ENCODE measurements at regions not wholly inside any gene's neighbourhood (a gene's known extent, or its start where the extent isn't known, plus 50 kb on each side); places are given as distances from the start of the nearest gene placed in this dataset.

DNA sequence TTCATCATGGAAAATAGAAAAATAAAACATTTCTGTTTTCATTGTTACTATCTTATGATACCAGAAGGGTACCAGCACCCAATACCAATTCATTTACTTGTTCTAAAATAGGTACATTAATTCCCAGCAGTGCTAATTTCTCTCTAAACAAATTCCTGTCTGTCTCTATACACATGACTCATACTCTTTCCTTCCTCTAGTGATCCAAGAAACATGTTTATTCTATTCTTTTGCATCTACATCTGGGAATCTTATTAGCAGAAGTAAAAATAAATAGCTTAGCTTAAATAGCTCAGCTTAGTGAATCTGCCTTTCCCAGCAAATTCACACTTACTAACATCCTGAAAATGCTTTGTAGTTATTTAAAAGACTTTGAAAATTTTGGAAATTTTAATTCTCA, 84.5 kb upstream of the MAPRE2 start:
- Histone ChIP-seq H4K20me1 (ENCODE audit: insufficient read depth, low read length) (no peaks in the 10 kb centered on the region), H3K4me2 (ENCODE audit: low read length) (no peak overlapping the region), H3K36me3 (ENCODE audit: insufficient read depth, low read length) (no peaks in the 10 kb centered on the region), H2AFZ (ENCODE audit: low read length) (no peak overlapping the region), H3K4me1 (ENCODE audit: insufficient read depth, low read length, poor library complexity, severe bottlenecking) (no peaks in the 10 kb centered on the region), H3K4me3 (ENCODE audit: low read depth, low read length, poor library complexity, severe bottlenecking) (no peak overlapping the region), H3K9me3 (ENCODE audit: low read length) (no peaks in the 10 kb centered on the region), H3K9me2 (ENCODE audit: insufficient read depth, low read length) (no peaks in the 10 kb centered on the region), H3K27ac (ENCODE audit: low read depth, low read length, poor library complexity, severe bottlenecking) (no peak overlapping the region), H3K79me2 (ENCODE audit: insufficient read depth, low read depth, low read length) (no peaks in the 10 kb centered on the region)
- intact Hi-C loops (cut with micrococcal nuclease; ENCODE audit: unreplicated experiment): no loop called here
- BruUV-seq (replicated peaks): no TSS peak
- TF ChIP-seq, protein P1, sequence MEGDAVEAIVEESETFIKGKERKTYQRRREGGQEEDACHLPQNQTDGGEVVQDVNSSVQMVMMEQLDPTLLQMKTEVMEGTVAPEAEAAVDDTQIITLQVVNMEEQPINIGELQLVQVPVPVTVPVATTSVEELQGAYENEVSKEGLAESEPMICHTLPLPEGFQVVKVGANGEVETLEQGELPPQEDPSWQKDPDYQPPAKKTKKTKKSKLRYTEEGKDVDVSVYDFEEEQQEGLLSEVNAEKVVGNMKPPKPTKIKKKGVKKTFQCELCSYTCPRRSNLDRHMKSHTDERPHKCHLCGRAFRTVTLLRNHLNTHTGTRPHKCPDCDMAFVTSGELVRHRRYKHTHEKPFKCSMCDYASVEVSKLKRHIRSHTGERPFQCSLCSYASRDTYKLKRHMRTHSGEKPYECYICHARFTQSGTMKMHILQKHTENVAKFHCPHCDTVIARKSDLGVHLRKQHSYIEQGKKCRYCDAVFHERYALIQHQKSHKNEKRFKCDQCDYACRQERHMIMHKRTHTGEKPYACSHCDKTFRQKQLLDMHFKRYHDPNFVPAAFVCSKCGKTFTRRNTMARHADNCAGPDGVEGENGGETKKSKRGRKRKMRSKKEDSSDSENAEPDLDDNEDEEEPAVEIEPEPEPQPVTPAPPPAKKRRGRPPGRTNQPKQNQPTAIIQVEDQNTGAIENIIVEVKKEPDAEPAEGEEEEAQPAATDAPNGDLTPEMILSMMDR (conservative IDR thresholded peaks at IDR 0.05; ENCODE audit: low read length): no peak
- no peak for TF ChIP-seq EZH2phosphoT487 (IDR thresholded peaks at IDR 0.05; ENCODE audit: borderline replicate concordance, low read depth, low read length)
- POLR2A ChIA-PET: no interaction called here
- CTCF ChIA-PET (ENCODE audit: unreplicated experiment): no interaction called here
- no peak for DNase-seq (ENCODE audit: low spot score)

DNA sequence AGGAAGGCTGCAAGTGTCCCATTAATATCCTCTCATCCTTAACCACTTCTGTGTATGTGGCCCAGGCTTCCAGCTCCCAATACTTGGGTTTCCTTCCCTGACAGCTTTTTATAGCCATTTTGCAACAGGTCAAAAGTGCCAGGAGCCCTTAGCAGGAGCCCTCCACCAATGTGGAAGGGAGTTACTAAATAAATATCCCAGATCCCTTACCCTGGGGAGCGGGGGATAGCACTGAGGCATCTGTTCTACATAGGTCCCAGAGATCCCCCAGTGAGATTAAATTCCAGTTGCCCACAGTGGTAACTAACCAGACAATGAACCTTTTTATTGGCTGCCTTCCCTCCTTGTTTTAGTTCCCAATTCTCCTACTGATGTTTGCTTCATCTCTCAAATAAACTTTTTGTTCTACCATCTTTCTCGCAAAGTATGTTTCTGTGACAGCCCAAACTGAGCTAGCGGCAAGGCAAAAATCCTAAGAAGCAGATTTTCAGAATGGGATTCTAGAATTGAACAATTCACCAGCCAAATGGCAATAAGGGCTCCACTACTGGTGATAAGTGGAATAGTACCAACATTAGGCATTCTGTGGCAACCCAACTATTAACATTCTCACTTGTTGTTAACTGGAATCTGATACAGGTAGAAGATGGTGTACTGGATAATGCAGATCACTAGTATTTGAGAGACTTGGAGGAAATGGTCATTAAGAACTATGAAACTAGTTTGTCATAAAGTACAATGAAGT, 83.9 kb upstream of the MAPRE2 start:
- H3K4me2 ChIP-seq (ENCODE audit: low read length): no peak overlapping the region
- no TSS peak for BruUV-seq (replicated peaks)
- no peaks in the 10 kb centered on the region for H3K9me3 ChIP-seq (ENCODE audit: low read length)
- no peaks in the 10 kb centered on the region for H4K20me1 ChIP-seq (ENCODE audit: insufficient read depth, low read length)
- H3K9me2 ChIP-seq (ENCODE audit: insufficient read depth, low read length): no peaks in the 10 kb centered on the region
- no peak overlapping the region for H3K27ac ChIP-seq (ENCODE audit: low read depth, low read length, poor library complexity, severe bottlenecking)
- no peak overlapping the region for H3K4me3 ChIP-seq (ENCODE audit: low read depth, low read length, poor library complexity, severe bottlenecking)
- H2AFZ ChIP-seq (ENCODE audit: low read length): no peak overlapping the region
- no peaks in the 10 kb centered on the region for H3K36me3 ChIP-seq (ENCODE audit: insufficient read depth, low read length)
- H3K79me2 ChIP-seq (ENCODE audit: insufficient read depth, low read depth, low read length): no peaks in the 10 kb centered on the region
- ChIA-PET CTCF (ENCODE audit: unreplicated experiment) (no interaction called here), POLR2A (no interaction called here)
- TF ChIP-seq, protein P1 (conservative IDR thresholded peaks at IDR 0.05; ENCODE audit: low read length): no peak
- TF ChIP-seq EZH2phosphoT487 (IDR thresholded peaks at IDR 0.05; ENCODE audit: borderline replicate concordance, low read depth, low read length): no peak
- no peak for DNase-seq (ENCODE audit: low spot score)
- H3K4me1 ChIP-seq (ENCODE audit: insufficient read depth, low read length, poor library complexity, severe bottlenecking): no peaks in the 10 kb centered on the region
- intact Hi-C loops (cut with micrococcal nuclease; ENCODE audit: unreplicated experiment): no loop called here

DNA sequence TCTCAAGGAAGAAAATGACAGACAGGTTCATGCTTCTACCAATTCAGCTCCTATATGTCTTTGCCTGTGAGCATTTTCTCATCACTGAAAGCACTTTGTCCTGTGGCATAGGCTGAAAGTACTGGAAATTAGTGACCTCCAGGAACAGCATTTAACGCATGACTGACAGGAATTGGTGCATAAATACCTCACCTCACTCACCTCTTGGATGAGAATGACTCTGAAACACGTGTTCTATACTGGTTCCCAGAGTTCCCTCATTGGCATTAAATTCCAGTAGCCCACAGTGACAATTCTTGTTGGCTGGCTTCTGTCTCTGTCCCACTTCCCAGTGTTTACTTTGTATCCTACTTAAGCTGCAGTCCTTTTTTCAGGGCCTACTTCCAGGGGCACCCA, 83.4 kb upstream of the MAPRE2 start:
- intact Hi-C loops (cut with micrococcal nuclease; ENCODE audit: unreplicated experiment): no loop called here
- H3K4me1 ChIP-seq (ENCODE audit: insufficient read depth, low read length, poor library complexity, severe bottlenecking): no peaks in the 10 kb centered on the region

More for the DNA sequence above, 83.4 kb upstream of the MAPRE2 start:
- Histone ChIP-seq H3K4me2 (ENCODE audit: low read length) (no peak overlapping the region), H4K20me1 (ENCODE audit: insufficient read depth, low read length) (no peaks in the 10 kb centered on the region), H3K9me2 (ENCODE audit: insufficient read depth, low read length) (no peaks in the 10 kb centered on the region), H3K27ac (ENCODE audit: low read depth, low read length, poor library complexity, severe bottlenecking) (no peak overlapping the region), H3K4me3 (ENCODE audit: low read depth, low read length, poor library complexity, severe bottlenecking) (no peak overlapping the region), H3K36me3 (ENCODE audit: insufficient read depth, low read length) (no peaks in the 10 kb centered on the region), H3K79me2 (ENCODE audit: insufficient read depth, low read depth, low read length) (no peaks in the 10 kb centered on the region), H2AFZ (ENCODE audit: low read length) (no peak overlapping the region), H3K9me3 (ENCODE audit: low read length) (no peaks in the 10 kb centered on the region)
- POLR2A ChIA-PET: no interaction called here
- TF ChIP-seq, protein P1 (conservative IDR thresholded peaks at IDR 0.05; ENCODE audit: low read length): no peak
- TF ChIP-seq EZH2phosphoT487 (IDR thresholded peaks at IDR 0.05; ENCODE audit: borderline replicate concordance, low read depth, low read length): no peak
- no peak for DNase-seq (ENCODE audit: low spot score)
- no TSS peak for BruUV-seq (replicated peaks)
- CTCF ChIA-PET (ENCODE audit: unreplicated experiment): no interaction called here
